DMS53 (cell line): ENCODE measurements at regions not wholly inside any gene's neighbourhood (a gene's known extent, or its start where the extent isn't known, plus 50 kb on each side); places are given as distances from the start of the nearest gene placed in this dataset.
A peak's percentile ranks its signal among the peaks of the same experiment; 100 is the strongest.

ENCODE experiments used
- DNase-seq: peaks from one replicate; lab custom pipeline; 2025; lab: John Stamatoyannopoulos, UW

DNA sequence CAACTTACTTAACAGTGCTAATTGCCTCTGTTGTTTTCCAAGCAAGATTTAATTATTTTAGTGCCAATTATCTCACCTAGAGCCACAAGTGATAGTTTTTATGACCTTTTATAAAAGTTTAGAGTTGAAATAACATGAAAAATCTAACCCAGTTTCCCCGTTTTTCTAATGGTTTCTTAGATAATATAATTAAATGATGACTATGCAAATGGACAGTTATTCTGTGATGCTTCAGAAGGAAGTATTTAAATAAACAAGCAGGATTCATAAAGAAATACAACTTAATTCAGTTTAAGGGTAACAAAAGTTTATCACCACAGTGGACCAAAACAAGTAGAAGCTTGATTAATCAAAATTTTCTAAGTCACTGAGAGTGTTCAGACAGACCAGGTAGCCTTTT, 721.2 kb upstream of the SOX9 start:
- DNase-seq = no peak

DNA sequence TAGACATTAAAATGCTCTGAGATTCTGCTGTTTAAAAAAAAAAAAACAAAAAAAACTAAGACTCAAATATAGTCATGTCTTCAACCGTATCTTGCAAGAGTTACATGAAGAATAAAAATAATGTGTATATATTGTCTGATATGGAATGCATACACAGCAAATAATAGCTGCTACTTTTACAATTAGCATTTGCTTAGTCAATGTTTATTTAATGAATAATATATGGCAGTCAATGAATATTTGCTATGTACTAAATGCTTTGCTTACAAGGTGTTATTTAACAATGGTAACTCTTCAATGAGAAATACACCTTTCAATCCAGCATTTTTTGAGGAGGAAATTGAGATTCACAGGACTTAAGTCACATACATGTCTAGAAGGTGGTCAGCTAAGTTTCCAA, 718.8 kb upstream of the SOX9 start:
- peak; percentile 12 for DNase-seq

DNA sequence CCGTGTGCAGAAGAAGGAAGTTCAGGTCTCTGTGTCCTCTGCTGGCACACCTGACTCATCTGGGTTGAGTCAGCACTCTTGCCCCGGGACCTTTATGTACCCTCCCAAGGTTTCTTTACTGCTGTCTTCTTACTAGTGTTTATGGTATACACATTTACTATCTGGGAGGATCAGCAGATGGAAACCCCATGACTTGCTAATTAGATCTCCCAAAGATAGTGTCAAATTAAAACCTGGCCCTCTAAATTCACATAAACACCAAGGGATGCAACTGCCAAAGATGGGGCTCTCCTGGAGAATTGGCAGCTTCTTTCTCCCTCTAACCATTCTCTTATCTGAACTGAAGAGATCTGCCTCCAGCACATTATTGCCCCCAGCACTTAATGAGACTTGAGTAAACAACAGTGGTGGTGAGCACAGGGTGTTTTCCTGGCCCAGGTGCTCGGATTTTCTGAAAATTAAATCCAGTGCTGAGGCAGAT, 718.1 kb upstream of the SOX9 start:
- DNase-seq = peak; percentile 34

DNA sequence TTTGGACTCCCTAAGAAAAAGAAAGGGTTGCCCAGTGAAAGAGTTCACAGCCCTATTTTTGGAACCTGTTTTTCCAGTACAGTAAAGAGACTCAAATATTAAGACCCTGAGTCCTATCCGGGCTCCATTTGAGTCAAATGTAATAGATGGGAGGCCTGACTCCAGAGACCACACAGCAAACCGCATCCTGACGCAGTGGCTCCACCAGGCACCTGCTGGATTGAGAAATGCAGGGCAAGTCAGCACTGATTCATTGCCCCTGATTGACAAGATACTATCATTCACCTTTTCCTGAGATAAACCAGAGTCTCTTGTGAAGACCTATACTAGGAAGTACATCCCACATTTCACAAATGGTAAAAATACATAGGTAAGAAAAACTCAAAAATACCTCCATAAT, 715.7 kb upstream of the SOX9 start:
- no peak for DNase-seq

DNA sequence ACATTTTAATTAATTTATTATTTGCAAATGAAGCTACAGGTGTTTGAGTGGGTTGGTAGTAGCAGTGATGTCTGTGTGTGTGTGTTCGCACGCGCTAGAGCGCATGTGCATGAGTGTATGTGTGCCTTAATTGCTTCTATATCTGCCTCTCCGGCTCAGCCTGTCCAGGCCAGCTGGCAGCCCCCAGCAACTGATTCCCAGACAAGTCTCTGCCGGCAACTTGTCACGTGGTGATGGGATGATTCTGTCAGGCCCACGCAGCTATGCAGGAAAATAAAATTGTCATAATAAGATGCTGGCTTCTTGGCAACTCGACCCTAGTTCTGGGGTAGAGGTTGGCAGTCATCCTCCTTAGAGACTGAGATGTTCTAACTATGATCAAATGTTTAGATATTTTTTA, 712.8 kb upstream of the SOX9 start:
- DNase-seq = no peak

DNA sequence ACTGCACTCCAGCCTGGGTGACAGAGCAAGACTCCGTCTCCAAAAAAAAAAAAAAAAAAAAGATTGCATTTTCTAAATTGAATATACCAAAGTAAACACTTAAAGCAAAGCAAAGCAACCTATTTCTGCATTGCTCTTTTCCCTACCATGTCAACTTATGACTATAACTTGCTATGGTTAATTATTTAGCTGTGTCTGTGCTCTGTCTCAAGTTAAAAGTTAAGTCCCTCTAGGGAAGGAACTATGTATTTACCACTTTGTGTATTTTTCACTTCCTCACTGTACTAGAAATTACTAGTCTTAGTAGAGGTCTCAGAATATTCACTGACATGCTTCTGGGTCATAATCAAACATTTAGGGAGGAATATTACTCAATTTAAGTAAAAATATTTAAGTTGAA, 711.7 kb upstream of the SOX9 start:
- no peak for DNase-seq

DNA sequence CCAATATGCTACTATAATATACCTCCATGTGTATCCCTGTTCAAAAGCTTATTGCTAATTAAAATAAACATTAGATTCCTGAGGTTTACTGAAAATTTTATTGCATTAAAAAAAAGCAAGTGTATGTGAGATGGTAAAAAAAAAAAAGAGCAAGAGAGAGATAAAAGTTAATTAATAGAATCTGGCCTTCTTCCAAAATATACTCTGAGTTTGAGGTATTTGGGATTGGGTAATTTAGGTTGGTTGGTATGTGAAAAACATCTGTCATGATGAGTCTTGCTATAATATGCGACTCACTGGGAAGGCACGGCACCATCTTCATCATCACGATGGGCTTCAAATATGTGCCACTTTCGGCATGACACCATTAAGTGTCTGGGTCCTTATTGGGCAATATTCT, 711.1 kb upstream of the SOX9 start:
- DNase-seq = no peak

DNA sequence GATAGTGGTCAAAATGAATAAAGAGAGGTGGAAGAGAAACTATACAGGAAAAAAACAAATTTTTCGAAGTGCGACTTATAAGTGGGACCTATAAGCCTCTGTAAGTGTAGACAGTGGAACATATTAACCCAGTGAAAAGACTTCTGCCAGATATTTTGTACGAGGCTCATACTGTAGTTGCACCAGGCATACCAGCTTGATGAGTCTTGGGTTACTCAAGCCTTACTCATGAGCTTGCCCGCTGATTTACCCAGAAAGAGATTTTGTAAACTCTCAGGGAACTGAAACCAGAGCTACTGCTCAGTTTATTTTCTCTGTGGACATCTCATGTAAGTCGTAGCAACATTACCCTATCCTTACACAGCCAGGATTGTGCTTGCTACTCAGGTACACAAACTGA, 708.0 kb upstream of the SOX9 start:
- no peak for DNase-seq

DNA sequence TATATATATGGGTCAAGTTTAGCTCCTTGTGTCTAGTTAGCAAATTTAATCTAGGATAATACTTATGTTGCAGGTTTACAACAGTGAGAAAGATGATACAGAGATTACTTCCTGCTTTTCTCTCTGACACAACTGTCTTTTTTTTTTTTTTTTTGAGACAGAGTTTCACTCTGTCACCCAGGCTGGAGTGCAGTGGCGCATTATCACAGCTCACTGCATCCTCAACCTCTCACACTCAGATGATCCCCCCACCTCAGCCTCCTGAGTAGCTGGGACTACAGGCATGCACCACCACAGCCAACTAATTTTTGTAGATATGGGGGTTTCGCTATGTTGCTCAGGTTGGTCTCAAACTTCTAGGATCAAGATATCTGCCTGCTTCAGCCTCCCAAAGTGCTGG, 706.9 kb upstream of the SOX9 start:
- no peak for DNase-seq

DNA sequence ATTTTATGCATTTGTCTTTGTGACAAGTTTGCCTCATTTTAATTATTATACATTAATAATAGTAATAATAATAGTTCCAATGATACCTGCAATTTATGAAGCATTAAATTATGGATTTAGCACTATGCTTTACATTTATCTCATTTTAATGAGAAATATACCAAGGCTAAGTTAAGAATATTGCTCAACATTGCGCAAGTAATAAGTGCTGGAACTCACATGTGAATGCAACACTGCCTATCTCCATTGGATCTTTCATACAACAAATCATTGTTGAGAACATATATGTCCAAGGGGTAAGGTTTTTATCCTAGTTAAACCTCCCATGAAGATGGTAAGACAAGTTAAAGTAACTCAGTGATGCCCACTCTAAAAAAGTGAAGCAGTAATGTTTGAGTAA, 703.7 kb upstream of the SOX9 start:
- DNase-seq = no peak

DNA sequence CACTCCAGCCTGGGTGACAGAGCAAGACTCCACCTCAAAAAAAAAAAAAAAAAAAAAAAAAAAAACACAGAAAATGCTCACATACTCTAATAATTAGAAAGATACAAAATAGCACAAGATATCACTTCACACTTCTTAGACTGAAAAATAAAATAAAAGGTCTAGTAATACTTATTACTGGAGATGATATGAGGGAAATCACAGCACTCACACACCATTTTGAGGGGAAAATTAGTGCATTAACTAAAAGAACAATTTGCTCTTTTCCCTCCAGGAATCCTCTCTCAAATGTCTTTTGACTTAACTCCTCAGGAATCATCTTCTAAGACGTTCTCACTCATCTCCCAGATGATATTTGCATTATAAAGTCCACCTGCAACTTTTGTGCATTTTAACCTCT, 697.9 kb upstream of the SOX9 start:
- DNase-seq = no peak

DNA sequence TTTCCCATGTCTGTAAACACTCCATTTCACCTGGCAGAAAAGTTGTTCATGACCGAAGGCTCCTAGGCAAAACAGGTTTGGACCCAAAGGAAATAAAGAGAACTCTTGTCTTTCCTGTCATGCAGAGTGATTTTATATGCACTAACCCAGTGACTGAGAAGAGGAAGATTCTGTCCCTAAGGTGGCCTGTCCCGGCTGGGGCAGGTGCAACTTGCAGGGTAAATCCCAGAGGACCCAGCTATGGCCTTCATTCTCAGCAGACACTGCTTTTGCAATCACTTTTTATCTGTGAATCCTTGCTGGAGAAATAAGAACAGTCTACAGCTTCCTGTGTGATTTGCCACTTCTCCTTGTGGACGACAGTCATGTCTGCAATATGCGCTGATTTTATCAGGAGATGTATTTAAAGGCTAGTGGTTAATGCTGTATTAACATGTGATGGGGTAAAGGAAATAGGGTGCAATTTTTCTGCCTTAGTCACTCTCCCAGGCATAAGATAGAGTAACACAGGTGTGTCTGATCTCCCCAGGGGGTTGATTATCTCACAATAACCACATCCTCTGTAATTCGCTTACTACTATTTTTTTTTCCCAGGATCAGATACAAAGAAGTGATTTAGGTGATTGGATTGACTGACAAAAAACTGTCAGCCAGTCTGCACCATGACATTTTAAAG, 696.8 kb upstream of the SOX9 start:
- no peak for DNase-seq

DNA sequence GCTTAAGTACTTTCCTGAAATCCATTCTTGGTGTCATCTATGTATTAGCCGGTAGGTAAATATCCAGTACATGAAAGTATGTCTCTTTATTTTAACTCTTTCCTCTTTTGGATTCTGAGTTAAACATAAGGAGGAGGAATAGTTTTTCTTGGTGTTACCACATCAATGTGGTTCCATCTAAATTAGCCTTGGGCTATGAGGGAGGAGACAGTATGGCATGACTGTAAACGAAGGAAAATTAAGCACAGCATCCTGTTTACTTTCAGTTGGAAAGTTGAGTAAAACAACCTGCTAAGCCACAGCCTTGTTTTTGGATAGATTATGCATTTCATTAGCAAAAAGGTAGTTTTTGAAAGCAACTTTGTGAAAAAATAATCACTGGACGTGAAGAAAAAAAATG, 693.0 kb upstream of the SOX9 start:
- no peak for DNase-seq

DNA sequence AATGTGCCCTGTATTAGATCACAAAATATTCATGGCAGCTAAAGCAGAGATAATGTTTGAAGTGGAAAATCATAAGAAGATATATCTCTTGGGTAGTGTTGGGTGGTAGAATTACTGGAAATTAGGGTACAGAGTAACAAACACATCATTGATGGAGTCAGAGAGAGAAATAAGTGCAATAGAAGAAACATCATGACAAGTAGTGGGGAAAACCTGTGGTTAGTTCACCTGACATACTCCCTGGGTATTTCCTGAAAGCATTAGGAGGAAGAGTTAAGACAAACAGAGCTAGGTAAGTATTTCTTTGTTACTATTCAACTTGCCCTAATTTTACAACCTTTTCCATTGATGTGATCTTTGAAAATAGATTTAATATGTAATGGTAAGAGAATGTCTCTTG, 691.9 kb upstream of the SOX9 start:
- no peak for DNase-seq

DNA sequence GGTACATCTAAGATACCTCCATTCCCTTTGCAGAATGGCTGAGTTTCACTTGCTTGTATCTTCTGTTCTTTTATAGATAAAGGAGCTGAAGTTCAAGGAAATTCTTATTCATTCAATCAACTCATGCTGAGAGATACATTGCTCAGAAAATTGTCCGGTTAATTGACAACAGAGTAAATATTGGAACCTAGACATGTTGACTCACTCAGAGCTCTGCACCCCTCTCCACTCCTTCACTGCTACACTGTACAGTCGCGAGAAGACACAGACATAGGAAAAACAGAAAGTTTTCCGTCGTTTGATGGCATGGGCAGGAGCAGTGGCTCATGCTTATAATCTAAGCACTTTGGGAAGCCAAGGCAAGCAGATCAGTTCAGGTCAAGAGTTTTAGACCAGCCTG, 690.5 kb upstream of the SOX9 start:
- DNase-seq = peak; percentile 11

DNA sequence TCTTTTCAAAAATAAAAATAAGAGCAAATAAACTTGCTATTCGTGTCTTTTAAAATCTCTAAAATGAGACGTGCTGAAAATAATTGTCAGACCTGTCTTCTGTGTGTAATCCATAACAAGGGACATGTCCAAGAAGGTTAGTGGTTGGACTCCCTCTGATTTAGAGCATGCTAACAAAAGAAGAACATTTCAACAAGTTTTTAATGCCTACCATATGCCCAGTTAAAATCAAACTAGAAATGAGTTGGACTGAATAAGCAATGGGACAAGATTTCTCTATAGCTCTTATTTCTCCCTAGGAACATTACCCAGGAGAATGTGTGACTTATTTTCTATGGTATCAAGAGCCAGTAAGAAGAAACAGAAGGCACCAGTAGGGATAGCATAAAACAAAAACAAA, 689.7 kb upstream of the SOX9 start:
- DNase-seq = no peak

DNA sequence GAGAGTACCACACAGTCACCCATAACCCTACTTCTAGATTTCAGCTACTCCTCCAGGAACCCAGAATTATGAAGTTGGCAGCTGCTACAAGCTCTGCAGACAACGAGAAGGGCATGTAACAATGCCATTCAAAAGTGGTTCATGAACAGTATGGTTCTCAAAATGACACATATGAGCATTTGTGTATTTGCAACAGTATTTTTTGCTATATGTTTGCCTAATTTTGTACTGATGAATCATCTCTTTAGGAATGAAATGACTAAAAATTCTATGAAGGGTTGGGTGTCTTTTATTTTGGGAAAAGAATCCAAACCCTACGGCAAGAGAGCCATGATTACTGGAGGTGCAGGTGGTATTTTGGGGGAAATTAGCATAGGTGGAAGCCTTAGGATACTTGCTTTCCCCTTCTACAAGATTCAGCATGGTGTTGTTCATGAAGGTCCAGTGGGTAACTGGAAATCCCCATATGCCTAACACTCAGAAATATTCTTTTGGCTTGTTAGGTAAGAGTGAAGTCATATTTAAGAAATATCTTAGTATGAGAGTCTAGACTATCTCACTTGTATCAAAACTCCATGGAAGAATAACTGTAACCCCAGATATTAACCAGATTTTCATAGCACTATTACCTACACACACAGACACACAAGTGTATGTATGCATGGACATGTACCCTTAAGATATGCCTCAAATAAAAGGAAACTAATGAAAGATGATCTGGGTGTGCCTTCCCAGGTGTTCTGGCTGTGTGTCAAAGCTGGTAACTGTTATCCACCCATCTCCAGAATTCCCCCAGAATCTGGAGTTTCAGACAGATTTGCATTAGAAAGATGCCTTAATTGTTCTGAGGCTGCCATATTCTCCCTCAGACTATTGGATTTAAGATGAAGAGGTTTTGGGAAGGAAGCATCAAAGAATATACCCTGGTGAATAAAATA, 688.2 kb upstream of the SOX9 start:
- DNase-seq = no peak

DNA sequence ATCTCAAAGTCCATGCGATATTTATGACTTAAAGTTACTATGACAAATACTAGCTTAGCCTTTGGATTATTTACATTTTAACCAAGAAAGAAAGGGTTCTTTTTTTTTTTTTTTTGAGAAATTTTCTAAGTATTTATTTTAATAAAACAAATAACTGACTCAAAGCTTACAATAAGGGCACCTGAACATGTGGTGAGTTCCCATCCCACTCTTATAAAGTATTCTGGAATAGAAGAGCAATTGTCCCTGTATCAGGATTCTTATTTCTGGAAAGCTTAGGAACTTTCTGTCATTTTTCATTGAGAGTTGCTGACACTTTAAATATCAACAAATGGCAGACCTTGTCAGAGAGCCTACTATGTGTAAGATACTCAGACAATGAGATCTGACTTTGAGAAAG, 686.1 kb upstream of the SOX9 start:
- DNase-seq = peak; percentile 19

DNA sequence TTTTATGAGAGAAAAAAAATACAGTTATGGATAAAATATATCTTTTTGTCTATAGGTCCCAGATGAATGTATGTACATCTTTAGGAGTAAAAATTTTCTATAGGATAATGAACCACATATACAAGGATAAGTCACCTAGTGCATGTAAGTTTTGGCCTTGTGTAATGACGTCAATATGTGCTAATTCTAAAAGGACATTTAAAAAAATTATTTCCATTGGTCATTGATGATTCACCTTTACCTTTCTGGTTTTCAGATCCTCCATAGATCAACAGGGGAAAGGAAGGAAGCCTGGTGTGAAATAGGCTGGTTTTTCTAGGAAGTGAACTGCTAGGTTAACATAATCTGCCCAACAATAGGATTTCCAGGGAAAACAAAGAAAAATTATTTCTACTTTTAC, 684.3 kb upstream of the SOX9 start:
- DNase-seq = no peak

DNA sequence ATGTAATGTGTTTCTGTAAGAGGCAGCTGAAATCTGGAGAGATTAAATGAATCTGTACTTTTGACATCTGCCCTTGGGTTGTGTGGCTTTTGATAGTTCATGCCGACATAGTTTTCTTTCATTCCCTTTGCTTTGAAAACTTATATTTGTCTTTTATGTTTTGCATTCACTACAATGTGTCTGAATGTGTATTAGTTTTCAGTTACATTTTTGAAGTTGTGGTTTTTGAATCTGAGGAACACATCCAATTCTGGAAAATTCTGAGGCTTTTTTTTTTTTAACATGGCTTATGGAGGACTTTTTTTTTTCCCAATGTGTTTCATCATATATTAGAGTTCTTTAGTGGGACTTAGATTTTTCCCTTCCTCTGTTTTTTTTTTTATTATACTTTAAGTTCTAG, 683.7 kb upstream of the SOX9 start:
- no peak for DNase-seq

DNA sequence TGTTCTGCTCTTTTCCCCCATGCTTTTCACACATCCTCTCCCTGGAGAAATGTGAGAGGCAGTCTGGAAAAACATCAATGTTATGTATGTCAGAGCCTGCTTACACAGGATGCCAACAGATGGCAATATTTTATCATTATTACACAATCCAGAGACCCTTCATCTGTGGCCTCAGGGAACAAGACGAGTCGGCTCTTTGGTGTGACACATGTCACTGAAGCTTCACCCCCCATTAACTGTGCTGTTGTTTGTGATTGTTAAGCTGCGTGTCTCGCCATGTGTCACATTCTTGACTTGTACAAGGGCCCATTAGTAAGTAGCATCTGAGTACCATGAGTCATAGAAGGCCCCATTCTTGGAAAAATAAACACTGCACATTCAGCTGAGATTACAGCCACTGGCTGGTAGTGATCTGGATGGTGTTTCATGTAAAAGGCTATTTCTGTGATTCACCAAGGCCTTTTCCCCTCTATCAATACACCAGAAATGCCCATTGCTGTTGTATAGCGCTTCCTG, 682.1 kb upstream of the SOX9 start:
- peak; percentile 96 for DNase-seq

DNA sequence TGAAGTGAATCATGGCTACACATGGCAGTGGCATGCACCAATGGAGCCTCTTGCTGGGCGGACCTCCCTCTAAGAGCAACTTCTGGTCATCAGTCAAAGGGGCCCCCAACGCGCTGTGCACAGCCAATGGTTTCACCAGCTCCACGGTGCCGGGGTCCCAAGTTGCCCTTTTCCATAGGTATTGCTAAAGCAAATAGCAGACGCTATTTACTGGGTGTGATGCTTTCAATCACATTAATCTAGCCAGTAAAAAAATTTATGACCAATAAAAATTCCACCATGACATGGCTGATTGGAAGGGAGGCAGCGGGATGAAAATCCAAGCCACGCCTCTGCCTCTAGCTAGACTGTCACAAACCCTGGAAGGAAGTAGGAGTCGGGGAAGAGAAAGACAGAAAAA, 680.3 kb upstream of the SOX9 start:
- no peak for DNase-seq

DNA sequence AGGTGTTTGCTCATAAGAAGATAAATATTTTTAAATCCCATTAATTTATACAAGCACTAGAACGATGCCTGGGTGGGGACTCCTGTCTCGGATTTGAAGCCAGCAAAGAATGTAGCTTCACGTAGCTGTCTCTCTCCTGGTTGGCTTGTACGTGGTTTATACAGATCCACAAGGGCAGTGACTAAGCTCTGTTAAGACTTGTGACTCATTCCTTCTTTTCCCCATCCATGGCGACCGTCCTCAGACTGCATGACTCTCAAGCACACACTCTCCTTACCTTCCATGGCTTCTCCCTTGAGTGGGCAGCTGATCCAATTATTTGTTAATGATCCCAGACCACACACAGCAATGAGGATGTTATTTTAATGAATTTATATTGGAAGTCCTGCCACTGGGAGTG, 679.7 kb upstream of the SOX9 start:
- peak; percentile 77 for DNase-seq
